ENCODE measurements at regions not wholly inside any gene's neighbourhood (a gene's known extent, or its start where the extent isn't known, plus 50 kb on each side); places are given as distances from the start of the nearest gene placed in this dataset.

DNA sequence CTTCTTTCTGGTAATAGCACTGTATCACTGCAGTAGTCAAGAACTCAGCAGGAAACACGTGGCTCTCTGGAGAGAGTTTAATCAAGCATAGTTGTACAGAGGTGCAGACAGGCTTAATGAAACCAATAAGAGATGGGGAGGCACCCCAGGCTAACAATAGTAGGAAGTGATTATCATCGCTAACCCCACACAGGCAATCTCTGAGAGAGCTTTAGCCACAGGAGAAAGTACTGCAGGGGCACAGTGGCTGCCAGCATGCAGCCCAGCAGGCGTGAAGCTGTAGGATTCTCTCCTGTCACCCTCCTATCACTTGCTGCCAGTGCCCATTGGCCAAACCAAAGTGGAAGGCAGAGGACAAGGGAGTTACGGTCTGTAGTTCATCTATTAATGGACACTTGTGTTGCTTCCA is 450.0 kb upstream of the RASGEF1B start:
- no peak for DNase-seq

DNA sequence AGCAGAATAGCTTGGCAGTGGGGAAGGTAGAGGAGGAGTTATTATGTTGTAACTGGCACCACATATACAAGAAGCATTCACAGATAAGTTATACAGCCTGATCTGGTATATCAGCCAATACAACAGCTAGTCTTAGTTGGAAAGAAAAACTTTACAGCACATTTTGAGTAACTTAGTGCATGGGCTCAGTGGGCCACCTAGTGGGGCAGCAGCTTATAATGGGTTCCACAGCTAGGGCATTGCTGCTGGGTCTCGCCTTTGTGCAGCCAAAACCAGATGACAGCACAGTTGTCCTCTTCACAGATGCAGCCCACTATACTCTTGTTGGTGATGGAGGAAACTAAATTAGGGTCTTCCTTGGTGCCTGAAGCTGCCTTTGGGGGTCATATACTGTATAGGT is 448.1 kb upstream of the RASGEF1B start:
- DNase-seq, result no peak

DNA sequence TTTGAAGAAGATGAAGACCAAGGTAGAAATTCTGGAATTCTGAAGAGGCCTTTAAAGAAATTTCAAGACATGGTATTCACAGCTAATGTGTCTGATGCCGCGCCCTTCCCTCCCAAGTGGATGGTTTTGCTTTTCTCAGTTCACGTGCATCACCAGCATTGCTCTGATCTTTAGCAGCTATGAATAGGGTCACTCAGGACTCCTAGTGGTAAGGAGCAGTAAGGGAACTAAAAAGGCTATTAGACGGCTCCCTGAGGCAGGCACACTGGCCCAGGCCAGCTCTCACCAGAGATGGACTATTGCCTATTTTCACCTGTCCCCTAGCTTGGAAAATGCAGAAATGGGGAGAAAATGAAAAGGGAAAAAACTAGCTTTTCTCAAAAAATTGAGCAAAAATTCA is 447.5 kb upstream of the RASGEF1B start:
- DNase-seq, result no peak

DNA sequence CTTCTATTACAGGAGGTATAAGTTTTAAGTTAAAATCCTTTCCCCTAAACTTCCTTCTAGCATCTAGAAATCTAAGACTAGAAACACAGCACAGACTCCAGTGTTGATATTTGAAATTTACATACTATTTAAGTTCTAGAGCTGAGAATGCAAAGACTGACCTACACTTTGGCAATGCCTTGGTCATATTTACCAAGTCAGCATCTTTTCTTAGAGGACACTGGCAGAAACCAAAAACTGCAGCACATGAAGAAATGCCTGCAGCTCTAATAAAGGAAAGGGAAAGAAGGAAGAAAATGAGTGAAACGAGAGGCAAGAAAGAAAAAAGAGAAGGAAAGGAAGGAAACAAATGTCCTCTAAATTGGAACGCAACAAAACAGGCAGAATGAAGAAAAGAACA is 443.7 kb upstream of the RASGEF1B start:
- DNase-seq, result no peak

DNA sequence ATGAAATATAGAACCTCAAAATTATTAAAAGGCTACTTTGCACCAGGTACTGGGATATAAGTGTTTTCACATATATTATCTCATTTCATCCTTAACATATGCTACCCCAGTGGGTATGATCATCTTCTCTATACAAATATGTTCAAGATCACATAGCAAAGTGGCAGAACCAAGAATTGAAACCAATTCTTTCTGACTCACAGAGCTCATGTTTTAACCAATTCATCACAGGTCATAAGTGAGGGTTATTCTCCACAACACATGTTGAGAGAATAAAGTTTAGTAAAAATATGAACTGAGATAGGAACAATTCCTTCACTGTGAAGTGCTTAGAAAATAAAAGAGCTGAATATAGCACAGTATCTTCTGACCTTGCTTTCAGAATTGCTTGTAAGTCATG is 442.9 kb upstream of the RASGEF1B start:
- no peak for DNase-seq

DNA sequence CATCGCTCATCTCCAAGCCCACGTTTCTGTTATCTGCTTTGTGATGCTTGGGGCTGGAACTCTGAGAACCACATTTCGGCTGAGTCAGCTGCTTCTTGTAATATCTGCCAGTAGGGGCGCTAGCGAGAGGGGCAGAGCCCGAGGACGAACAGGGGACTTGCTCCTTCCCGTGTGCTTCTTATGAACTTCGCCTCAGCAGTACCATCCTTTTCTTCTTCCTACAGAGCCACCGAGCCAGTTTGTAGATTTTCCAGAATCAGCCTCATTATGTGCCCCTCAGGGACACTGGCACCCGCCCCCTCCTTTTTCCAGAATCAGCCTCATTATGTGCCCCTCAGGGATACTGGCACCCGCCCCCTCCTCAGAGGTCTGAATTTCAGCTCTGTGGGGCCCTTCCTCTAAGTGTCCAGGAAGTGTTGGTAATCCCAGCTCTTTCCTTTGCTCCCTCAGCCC is 441.7 kb upstream of the RASGEF1B start:
- no peak for DNase-seq

DNA sequence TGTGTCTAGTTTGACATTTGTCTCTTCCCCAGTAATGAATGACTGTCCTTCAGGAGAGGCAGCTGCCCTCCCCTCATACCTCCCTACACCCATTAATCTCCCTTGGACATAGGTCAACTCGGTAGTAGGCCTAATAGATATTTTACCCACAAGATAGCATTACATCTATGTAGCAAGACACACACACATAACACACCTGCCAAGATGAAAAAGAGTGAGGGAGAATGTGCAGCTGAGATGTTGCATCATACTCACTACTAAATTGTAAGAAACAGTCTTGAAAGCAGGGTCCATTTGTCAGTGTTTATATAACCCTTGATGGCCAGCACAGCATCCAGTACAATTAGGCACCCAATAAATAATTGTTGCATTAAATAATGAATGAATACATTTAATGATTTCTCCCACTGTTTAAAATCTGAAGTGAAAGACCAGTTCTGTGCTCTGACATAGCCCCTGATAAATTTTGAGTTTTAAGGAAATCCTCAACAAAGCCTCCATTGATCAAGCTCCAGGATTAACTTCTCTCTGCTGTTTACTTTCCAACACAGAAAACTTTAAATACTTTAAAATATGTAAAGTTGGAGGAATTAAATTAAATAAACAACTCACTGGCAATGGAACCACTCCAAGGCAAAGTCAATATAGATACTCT is 440.8 kb upstream of the RASGEF1B start:
- DNase-seq, result no peak

DNA sequence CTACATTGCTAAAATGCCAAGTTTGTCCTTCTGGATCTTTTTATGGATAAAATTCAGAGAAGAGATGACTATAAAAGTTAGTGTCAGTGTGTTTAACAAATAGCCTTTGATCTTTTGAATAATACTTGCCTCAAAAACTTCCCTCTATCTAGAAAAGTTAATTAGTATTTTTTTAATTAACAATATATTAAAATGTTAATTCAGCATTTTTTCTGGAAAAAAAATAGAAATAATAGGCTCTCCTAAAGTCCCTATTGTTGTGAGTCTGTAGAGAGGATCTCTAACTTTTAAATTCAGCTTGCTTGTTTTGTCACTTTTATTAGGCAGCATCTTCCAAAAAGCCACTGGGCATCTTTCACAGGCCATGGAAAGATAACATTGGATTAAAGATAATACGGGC is 435.2 kb upstream of the RASGEF1B start:
- DNase-seq, result no peak

DNA sequence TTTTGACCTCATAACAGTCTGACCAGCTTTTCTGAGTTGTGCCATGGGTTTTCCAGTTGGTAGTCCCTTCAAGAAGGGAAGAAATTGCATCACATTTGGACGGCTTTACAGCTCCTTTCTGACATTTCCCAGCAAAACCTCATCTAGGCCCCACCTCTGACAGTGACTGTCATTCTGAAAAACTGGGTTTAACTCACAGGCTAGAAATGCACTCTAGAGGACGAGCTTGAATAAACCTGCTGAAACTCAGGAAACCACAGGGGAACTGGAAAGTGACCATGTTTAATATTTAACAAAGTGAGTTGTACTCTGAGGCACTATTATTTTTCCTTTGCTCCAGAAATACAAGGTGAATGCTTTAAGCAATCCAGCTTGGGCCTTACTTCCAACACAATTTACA is 434.3 kb upstream of the RASGEF1B start:
- DNase-seq, result no peak

DNA sequence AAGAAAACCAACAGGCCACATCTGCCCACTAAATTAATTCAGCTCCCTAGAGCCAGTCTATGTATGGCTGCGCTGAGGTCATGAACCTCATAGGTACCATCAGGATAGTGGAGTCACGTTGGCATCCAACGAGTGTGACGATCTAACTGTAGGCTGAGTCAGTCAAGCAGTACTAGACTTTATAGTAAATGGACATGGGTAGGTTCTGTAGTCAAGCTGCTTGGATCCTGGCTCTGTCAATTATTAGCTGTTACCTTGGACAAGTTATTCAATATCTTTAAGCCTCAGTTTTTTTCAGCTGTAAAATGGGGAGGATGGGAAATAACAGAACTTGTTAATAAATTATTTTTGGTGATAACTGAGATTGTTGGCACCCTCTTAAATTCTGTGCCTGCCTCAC is 432.4 kb upstream of the RASGEF1B start:
- no peak for DNase-seq

DNA sequence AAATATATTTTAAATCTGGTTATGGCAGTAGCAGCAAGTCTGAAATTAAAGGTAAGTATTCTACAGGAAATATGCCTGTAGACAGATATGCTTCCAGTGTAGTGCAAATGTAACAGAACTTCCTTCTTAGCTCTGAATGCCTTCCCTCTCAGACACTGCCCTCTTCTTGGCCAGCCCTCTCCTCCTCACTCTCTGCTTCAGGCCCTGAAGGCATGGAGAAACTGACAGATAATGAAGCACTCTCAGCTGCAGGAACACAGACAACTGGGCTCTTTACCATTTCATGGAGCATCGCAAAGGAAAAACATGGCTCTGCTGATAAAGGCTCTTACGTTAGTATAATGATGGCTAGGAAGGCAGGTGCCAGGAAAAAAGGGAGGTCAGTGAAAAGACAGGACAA is 431.5 kb upstream of the RASGEF1B start:
- no peak for DNase-seq

DNA sequence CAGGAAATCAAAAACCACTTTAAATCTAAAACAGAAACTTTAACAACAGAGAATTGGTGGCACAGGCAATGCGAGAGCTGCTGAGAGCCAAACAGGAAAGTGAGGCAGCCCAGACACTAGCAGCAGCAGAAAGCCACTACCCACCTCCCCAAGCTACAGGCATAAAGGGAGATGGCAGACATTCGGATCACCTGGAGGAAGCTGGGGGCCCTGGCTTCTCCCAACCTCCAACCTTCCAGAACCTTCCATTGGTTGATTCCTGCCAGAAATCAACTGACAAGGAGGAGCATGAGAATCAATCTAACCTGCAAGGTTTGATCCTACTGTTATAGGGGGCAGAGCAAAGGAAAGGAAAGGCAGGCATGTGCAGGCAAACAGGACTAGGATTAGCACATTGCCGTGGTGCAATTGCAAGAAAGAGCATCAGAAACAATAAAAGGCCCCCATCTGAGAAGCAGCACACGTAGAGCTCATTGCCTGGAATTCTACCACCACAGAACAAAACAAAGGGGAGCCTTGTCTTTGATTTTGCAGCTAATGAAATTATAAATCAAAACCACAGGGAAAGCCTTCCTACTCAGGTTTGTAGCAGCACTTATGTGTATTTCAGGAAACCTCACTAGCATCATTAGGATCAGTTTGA is 427.3 kb upstream of the RASGEF1B start:
- DNase-seq, result no peak

DNA sequence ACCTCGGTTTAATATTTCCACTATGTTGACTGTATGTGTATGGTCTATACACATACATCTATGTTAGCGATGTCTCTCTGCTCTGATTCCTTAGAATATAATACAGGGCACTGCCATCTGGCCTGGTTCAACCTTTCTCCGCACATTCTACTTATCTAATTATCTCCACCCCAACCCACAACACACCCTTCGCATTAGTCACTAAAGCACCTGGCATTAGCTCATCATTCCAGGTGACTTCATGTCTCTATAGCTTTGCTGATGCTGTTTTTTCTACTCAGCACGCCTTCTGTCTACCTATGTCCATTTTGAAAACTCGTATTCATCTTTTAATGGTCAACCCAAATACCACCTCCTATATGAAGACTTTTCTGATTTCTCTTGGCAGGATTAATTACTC is 425.2 kb upstream of the RASGEF1B start:
- no peak for DNase-seq

DNA sequence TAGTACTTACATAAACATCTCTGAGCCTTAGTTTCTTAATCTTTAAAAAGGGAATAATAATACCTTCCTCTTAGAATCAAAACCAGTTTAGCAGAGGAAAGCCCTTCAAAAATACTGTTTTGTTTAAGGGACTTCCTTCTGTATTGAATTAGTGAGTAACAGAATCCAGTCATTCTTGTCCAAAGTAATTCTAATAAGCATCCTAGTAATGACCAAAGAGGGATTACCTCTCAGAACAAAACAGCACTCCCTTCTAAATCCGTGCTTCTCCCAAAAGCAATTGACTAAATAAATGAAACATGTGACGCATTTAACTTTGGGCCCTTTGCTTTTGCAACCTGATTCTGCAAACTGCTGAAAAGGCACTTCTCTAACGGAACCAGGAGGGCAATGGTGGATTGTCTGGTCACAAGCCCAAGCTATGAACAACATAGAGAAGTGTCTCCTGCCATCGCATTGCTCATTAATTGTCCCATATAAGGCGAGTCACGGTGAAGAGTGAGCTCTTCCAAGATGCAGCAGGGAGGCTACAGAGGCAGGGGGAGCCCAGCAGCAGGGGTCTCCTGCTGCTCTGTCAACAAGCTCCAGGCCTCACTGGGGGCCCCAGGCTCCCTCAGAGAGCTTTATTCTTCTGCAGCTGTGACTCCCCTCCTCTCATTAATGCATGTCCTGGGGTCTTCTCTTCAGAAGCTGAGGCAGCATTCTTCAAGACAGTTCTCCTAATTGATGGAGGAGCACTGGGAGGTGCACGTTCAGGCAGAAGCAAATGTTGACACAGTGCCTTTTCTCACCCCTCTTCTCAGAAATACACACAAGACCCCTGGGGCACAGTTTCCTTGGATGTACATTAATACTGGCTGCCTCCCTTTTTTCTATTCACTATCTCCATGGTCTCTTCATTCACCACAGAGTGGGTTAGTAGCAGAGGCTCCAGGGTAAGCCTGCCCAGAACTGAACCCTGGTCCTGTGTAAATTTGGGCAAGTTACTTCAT is 419.6 kb upstream of the RASGEF1B start:
- no peak for DNase-seq

DNA sequence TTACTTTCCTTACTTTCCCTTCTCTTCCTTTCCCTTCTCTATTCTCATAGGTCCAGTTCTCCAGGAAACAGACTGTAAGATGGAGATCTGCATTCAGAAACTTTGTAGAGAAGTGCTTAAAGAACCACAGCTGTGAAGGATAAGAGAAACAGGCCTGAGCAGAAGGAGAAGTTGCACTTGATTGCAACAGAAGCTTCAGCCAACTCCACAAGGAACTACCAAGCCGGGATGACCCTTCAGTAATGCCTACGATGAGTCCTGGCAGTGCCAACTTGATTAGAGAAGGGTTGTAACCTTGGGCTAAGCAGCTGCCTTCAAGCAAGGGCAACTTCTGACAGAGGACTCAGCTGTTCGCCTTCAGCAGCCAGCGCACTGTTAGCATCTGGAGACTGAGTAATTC is 413.3 kb upstream of the RASGEF1B start:
- DNase-seq, result no peak

DNA sequence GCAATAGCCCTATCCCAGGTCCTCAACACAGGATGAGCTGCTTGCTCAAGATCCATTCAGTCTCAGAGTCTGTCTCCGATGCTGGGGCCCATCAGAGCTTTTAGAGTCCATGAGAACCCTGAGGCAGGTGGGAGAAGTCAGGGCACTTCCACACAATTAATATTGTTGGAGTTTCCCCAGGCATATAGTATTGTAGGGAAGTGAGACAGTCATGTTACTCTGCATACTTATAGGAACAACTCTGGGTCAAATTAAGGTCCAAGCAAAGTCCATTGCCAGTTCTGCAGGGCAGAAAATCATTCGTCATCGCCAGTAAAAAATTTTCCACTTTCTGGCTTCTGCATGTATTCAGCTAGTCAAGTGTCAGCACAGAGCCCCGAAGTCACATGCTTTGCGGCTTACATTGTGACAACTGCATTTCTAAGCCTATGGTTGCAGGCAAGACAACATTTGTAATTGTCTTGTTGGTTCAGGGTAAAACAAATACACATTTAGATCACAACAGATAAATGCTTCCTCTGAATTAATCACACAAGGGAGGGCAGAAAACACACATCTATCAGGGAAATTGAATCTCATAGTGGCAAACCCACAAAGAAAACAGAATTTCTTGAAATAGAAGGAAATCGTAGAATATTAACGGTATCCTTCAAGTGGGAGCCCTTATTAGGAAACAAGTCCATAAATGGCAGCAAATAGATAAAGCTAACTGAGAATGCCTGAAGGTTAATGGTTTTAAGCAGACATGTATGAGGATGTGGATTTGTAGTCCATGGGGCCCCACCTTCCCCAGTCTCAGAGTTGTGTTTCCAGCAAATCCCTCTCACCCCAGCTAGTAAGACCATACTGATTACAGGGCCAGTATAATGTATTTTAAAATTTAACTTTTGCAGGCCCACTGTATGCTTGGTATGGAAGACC is 412.1 kb upstream of the RASGEF1B start:
- DNase-seq, result no peak

DNA sequence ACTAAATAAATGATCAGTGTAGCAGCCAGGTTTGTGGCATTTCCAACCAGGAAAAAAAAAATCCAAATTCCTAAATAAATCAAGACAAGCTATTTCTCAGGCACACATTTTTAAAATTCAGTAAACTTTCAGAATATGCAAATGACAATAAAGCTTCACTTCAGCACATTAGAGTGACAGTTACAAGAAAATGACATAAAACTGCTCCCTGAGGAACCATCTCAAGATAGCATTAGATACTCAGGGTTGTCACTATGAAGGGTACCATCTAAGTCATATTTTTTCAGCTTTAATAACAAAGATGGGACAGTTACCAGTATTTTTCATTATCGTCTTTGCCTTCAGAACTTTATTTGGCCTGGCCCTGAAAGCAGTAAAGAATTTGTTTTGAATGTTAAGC is 411.3 kb upstream of the RASGEF1B start:
- no peak for DNase-seq

DNA sequence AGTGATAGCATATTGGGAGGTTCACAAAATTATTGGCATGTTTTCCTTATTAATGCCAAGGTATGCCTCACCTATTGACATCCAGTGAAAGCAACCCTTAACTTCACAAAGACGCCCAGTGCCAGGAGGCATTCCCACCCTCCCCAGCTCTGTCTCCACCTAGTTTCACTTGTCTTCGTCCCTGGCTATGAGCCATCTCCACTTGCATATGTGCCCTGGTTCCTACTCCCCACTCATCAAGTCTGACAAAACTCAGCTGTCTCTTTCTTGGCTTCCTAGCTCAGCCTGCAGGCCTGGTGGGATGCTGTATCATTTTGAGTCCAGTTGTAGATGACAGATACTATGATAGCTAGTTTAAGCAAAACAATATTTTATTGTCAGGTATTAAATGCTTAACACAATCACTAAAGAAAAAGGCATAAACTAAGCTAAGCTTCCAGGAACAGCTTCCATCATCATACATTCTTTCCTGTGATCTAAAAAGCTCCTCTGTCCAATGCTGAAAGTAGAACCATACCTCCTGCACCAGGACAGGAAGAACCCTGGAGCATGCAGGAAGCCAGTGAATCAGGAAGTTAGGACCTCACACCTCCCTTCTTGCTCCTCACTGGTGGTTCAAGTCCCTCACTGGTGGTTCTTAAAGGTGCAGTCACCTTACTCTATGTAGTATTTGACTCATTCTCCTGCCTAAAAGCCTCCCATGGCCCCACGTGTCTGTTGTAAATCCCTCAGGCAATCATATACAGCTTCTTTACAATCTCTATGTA is 410.3 kb upstream of the RASGEF1B start:
- no peak for DNase-seq

DNA sequence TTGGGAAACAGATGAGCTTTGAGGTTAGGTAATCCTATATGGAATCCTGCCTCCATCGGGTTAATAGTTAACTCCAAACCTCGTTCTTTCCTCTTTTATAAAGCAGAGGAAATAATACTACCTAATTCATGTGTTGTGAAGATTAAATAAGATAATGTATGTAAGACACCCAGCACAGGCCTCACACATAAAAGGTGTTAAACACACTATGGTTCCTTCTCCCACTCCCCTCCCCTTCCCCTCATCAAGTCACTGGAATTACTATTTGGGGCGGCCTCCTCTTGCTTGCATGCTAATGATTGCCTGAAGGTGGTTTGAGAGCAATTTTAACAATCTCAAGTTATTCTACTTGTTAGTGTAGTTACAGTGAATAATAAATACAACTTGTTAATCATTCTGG is 404.4 kb upstream of the RASGEF1B start:
- no peak for DNase-seq

DNA sequence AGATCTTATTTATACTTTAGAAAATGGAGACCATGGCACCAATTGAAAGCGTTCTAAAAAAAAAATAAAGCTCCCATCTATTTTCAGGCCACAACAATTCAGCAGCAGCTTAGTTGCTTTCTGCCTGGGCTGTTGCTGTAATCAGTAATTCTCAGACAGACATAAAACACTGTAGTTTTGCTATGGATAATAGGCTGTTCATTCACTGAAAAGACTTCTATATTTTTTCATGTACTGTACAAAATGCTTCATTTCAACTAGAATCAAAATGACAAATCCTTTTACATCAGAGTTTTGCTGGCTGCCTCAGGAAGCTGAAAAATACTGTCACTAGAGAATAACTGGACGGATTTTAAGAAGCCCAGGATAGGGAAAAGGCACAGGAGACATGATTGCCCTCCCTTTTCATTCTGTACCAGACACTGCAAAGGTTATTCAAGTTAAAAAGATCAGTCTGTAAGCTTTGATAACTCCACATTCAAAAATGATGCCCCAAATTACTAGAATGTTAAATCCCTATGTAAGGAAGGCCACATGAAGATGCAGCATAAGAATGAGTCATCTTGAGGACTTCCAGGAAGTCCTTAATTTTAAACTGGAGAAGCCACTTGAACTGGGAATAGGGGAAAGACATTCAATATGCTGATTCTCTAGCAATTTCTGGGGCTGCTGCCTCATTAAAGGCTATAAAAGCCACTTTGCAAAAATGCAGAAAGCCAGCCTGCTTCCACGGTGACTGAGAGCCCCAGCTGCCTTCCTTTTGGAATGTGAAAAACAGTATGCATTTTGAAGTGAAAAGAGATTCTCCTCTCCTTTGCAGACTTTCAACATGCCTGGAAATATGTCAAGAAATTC is 403.2 kb upstream of the RASGEF1B start:
- DNase-seq, result no peak

DNA sequence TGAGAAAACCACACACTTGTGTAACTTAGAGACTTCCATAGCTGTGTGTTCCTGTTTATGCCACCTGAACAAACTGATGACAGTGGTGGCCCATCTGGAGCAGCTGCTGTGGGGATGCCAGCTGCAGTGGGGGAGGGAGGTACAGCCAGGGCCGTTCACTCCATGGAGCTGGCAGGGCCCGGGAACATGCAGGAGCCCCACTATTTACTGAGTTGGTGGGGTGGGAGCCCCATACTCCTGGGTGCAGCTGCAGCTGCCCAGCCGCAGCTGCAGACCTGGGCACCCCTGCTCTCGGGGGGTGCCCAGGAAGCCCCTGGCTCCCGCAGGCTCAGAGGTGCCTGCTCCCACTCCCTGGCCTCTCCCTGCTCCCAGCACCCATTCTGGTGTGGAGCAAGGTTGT is 398.6 kb upstream of the RASGEF1B start:
- no peak for DNase-seq

Measured in DMS153 (cell line).